Loucy (cell line): ENCODE measurements at regions not wholly inside any gene's neighbourhood (a gene's known extent, or its start where the extent isn't known, plus 50 kb on each side); places are given as distances from the start of the nearest gene placed in this dataset.

Source experiments
- H2AFZ ChIP-seq: fragments of 200-600 bp; sonication (generic); 2 replicates; pipeline ENCODE4 v1.6.0; 2016; ENCODE audit warnings: antibody characterized with exemption, mild to moderate bottlenecking, low read length, moderate library complexity
- H3F3A ChIP-seq: fragments of 200-600 bp; 2 replicates; pipeline ENCODE4 v1.6.0; 2016; ENCODE audit warnings: antibody characterized with exemption, low read depth, mild to moderate bottlenecking
- H3K27me3 ChIP-seq: fragments of 200-600 bp; sonication (generic); 2 replicates; pipeline ENCODE4 v1.6.1; 2014; ENCODE audit warnings: low read length, mild to moderate bottlenecking; ENCODE audit not compliant: insufficient read depth, poor library complexity, severe bottlenecking
- H3K36me3 ChIP-seq: fragments of 200-600 bp; sonication (generic); 2 replicates; pipeline ENCODE4 v1.6.1; 2016; ENCODE audit warnings: low read length; ENCODE audit not compliant: insufficient read depth
- H3K4me1 ChIP-seq: fragments of 200-600 bp; sonication (generic); 2 replicates; pipeline ENCODE4 v1.5.1; 2014; ENCODE audit warnings: low read length, mild to moderate bottlenecking; ENCODE audit not compliant: insufficient read depth, poor library complexity, severe bottlenecking
- H3K4me2 ChIP-seq: fragments of 200-600 bp; sonication (generic); 2 replicates; pipeline ENCODE4 v1.6.0; 2014; ENCODE audit warnings: antibody characterized with exemption, low read length, low read depth, mild to moderate bottlenecking; ENCODE audit not compliant: poor library complexity, severe bottlenecking
- H3K4me3 ChIP-seq: fragments of 200-600 bp; sonication (generic); 2 replicates; pipeline ENCODE4 v1.5.1; 2014; ENCODE audit warnings: low read length, mild to moderate bottlenecking, mixed read lengths; ENCODE audit not compliant: poor library complexity, severe bottlenecking
- H3K79me2 ChIP-seq: fragments of 200-600 bp; sonication (generic); 2 replicates; pipeline ENCODE4 v1.6.1; 2014; ENCODE audit warnings: low read length; ENCODE audit not compliant: insufficient read depth
- H3K9ac ChIP-seq: fragments of 200-600 bp; sonication (generic); 2 replicates; pipeline ENCODE4 v1.6.0; 2014; ENCODE audit warnings: mild to moderate bottlenecking, low read depth, low read length, moderate library complexity; ENCODE audit not compliant: poor library complexity, severe bottlenecking
- H3K9me2 ChIP-seq: fragments of 200-600 bp; sonication (generic); replicated peaks from 2 replicates; pipeline ENCODE4 v1.6.1; 2016; ENCODE audit warnings: low read depth, low read length, mixed read lengths
- H3K9me3 ChIP-seq: fragments of 200-600 bp; sonication (generic); 2 replicates; pipeline ENCODE4 v1.6.1; 2014; ENCODE audit warnings: mild to moderate bottlenecking, antibody characterized with exemption, low read length, low read depth; ENCODE audit not compliant: insufficient read depth
- H4K20me1 ChIP-seq: fragments of 200-600 bp; sonication (generic); 2 replicates; pipeline ENCODE4 v1.6.0; 2014; ENCODE audit warnings: antibody characterized with exemption, low read length, mild to moderate bottlenecking; ENCODE audit not compliant: insufficient read depth, poor library complexity, severe bottlenecking
- CTCF ChIP-seq: fragments of 200-600 bp; sonication (generic); conservative IDR thresholded peaks from 2 replicates; pipeline ENCODE4 v1.5.1; 2014; ENCODE audit warnings: mild to moderate bottlenecking, antibody characterized with exemption, low read length
- EZH2phosphoT487 ChIP-seq: fragments of 200-600 bp; IDR thresholded peaks from 2 replicates; pipeline ENCODE4 v1.6.1; 2018; ENCODE audit warnings: antibody characterized with exemption, mild to moderate bottlenecking, moderate library complexity, borderline replicate concordance

DNA sequence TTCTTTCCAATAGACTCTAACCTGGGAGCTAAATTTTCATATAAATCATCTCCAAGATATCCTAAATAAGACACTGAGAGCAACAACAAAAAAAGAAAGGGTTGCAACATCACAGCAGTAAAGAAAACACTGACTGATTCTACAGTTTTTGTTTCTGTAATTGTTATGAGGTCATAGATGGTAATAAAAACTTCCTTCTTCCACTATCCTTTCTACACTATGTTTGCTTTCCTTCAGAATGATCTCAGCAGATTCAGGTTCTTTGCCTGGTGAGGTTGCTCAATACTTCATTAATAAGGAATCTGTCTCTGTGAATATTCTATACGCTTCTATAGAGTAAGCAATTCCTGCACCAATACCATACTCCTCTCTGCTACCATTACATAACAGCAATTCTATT, 835.6 kb upstream of the GRAMD2B start:
- H3K9me2 ChIP-seq, result no peaks in the 10 kb centered on the region
- no peaks in the 10 kb centered on the region for H4K20me1 ChIP-seq
- no peaks in the 10 kb centered on the region for H3K4me1 ChIP-seq
- no peaks in the 10 kb centered on the region for H3K36me3 ChIP-seq
- H3K79me2 ChIP-seq, result no peaks in the 10 kb centered on the region
- H3K4me3 ChIP-seq, result no peak overlapping the region
- no peaks in the 10 kb centered on the region for H3K27me3 ChIP-seq
- no peak overlapping the region for H3K4me2 ChIP-seq
- TF ChIP-seq EZH2phosphoT487 (no peak), CTCF (no peak)
- no peaks in the 10 kb centered on the region for H3K9me3 ChIP-seq
- no peak overlapping the region for H3K9ac ChIP-seq
- H2AFZ ChIP-seq, result no peak overlapping the region
- no peaks in the 10 kb centered on the region for H3F3A ChIP-seq

GRCh38 chr5:125592856-125593255, 830.4 kb upstream of the GRAMD2B start:
- no peak overlapping the region for H2AFZ ChIP-seq
- H3K9me2 ChIP-seq, result no peaks in the 10 kb centered on the region
- no peak for TF ChIP-seq CTCF
- no peak for TF ChIP-seq EZH2phosphoT487
- H3F3A ChIP-seq, result no peaks in the 10 kb centered on the region
- H3K4me3 ChIP-seq, result no peak overlapping the region
- H4K20me1 ChIP-seq, result no peaks in the 10 kb centered on the region
- H3K4me2 ChIP-seq, result no peak overlapping the region
- no peaks in the 10 kb centered on the region for H3K36me3 ChIP-seq
- H3K9me3 ChIP-seq, result no peaks in the 10 kb centered on the region
- no peak overlapping the region for H3K9ac ChIP-seq
- H3K79me2 ChIP-seq, result no peaks in the 10 kb centered on the region
- no peaks in the 10 kb centered on the region for H3K27me3 ChIP-seq
- H3K4me1 ChIP-seq, result no peaks in the 10 kb centered on the region

DNA sequence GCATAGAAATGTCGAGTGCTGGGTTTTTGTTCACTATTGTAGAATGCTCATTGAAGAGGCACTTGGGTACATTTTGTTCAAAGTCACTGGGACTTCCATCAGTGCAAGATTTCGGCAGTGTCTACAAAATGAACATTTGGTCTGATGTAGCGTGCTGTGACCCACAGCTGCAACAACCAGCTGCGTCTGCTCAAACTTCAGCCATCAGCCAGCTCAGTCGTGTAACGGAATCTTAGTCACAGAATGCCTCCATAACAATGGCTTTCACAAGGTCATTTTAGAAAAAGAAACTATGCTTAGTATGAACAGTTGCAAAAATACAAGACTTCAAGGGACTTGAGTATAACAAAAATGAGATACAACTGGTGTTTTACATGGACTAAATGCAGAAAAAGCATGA, 828.1 kb upstream of the GRAMD2B start:
- H3K4me1 ChIP-seq, result no peaks in the 10 kb centered on the region
- H3K4me3 ChIP-seq, result no peak overlapping the region
- no peaks in the 10 kb centered on the region for H4K20me1 ChIP-seq
- TF ChIP-seq CTCF (no peak), EZH2phosphoT487 (no peak)
- no peaks in the 10 kb centered on the region for H3K36me3 ChIP-seq
- H3K9me2 ChIP-seq, result no peaks in the 10 kb centered on the region
- H3K79me2 ChIP-seq, result no peaks in the 10 kb centered on the region
- H3K4me2 ChIP-seq, result no peak overlapping the region
- no peaks in the 10 kb centered on the region for H3K27me3 ChIP-seq
- H2AFZ ChIP-seq, result no peak overlapping the region
- no peaks in the 10 kb centered on the region for H3F3A ChIP-seq
- H3K9ac ChIP-seq, result no peak overlapping the region
- no peaks in the 10 kb centered on the region for H3K9me3 ChIP-seq
